ENCODE measurements at regions not wholly inside any gene's neighbourhood (a gene's known extent, or its start where the extent isn't known, plus 50 kb on each side); places are given as distances from the start of the nearest gene placed in this dataset.

- TF ChIP-seq POLR2A (IDR thresholded peaks at IDR 0.05) (no peak), POLR2AphosphoS5 (IDR thresholded peaks at IDR 0.05) (no peak)
- TF ChIP-seq, protein P1, sequence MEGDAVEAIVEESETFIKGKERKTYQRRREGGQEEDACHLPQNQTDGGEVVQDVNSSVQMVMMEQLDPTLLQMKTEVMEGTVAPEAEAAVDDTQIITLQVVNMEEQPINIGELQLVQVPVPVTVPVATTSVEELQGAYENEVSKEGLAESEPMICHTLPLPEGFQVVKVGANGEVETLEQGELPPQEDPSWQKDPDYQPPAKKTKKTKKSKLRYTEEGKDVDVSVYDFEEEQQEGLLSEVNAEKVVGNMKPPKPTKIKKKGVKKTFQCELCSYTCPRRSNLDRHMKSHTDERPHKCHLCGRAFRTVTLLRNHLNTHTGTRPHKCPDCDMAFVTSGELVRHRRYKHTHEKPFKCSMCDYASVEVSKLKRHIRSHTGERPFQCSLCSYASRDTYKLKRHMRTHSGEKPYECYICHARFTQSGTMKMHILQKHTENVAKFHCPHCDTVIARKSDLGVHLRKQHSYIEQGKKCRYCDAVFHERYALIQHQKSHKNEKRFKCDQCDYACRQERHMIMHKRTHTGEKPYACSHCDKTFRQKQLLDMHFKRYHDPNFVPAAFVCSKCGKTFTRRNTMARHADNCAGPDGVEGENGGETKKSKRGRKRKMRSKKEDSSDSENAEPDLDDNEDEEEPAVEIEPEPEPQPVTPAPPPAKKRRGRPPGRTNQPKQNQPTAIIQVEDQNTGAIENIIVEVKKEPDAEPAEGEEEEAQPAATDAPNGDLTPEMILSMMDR (IDR thresholded peaks at IDR 0.05), result no peak
Measured at GRCh38 chr4:149247164-149247563, 568.5 kb downstream of the IQCM start.
